Ovary (tissue), 7 donors: ENCODE measurements at regions not wholly inside any gene's neighbourhood (a gene's known extent, or its start where the extent isn't known, plus 50 kb on each side); places are given as distances from the start of the nearest gene placed in this dataset.
"Not testable (repeated sequence)": the region's sequence is repeated elsewhere in the genome, so short reads cannot be mapped to it uniquely, and the experiment has no call there.

Experiments used
- DNase-seq, 5 donors: peaks; one replicate each; pipeline ENCODE4 v3.0.0-alpha.2; 2019 to 2020
- H3K27ac ChIP-seq, 2 donors: fragments of 200-600 bp; one replicate each; pipeline versions ENCODE4 v1.5.1 to v1.8.0; 2019 to 2022
- H3K27me3 ChIP-seq: fragments of 200-600 bp; one replicate; pipeline ENCODE4 v1.8.0; 2022
- H3K36me3 ChIP-seq: fragments of 200-600 bp; sonication (generic); one replicate; pipeline ENCODE4 v1.5.1; 2019
- H3K4me1 ChIP-seq: one replicate; pipeline ENCODE4 v1.8.1; 2013; ENCODE audit warnings: mild to moderate bottlenecking, moderate library complexity; ENCODE audit not compliant: insufficient read depth
- H3K4me3 ChIP-seq: fragments of 200-600 bp; sonication (generic); one replicate; pipeline ENCODE4 v1.5.1; 2017
- H3K9me3 ChIP-seq, 2 donors: fragments of 200-600 bp in 1 of 2; sonication (generic) in 1 of 2; one replicate each; pipeline versions ENCODE4 v1.5.1 to v1.8.1; 2013 to 2019; ENCODE audit warnings: mild to moderate bottlenecking in 1 of 2, moderate library complexity in 1 of 2
- CTCF ChIP-seq, 3 donors: fragments of 450-650 bp in 2 of 3; fragments of 200-600 bp in 1 of 3; IDR thresholded peaks; one replicate each; pipeline versions ENCODE4 v1.5.1 to v1.8.0; 2016 to 2022; ENCODE audit warnings: antibody characterized with exemption in 3 of 3, mild to moderate bottlenecking in 1 of 3
- EP300 ChIP-seq: sonication (generic); formaldehyde crosslinking; IDR thresholded peaks from one replicate; pipeline ENCODE4 v1.6.1; 2017; ENCODE audit warnings: antibody characterized with exemption
- POLR2A ChIP-seq: fragments of 450-650 bp; IDR thresholded peaks from one replicate; pipeline ENCODE4 v1.6.1; 2017; ENCODE audit warnings: antibody characterized with exemption, mild to moderate bottlenecking, moderate library complexity
- WGBS, 3 donors: extraction: QIAGEN DNeasy Blood & Tissue Kit in 1 of 3; methylation state at CpG; one replicate each; pipeline versions ENCODE4 v1.1.5 to v1.1.7; 2013 to 2017; 5-methylcytosine and 5-hydroxymethylcytosine counted together
- intact Hi-C, 4 donors: fragments of 100-400 bp; cut with DNase I; formaldehyde crosslinking; loops; one replicate each; pipeline versions ENCODE4 v1.11.0 to v1.15.1; 2022 to 2023
- donor health status: DM: no; HTN: no; CAD: no; lungs with moderate emphysema.
- donor health status: DM: no; HTN: no; CAD: no.
- donor health status: Bipolar disorder and iron deficiency.
- donor health status: DM: no; HTN: no; CAD: no.
- donor health status: DM: yes; HTN: yes; CAD: no.

- Histone ChIP-seq H3K27me3 (no peaks in the 10 kb centered on the region), H3K4me1 (no peaks in the 10 kb centered on the region), H3K9me3 (no peaks in the 10 kb centered on the region), H3K36me3 (no peaks in the 10 kb centered on the region), H3K4me3 (no peak overlapping the region), H3K27ac (no peak overlapping the region)
- DNase-seq, result no peak
- TF ChIP-seq EP300, result no peak
- no peak for TF ChIP-seq CTCF (IDR thresholded peaks at IDR 0.05)
- TF ChIP-seq POLR2A, result no peak
- intact Hi-C loops, result no loop called here
- 68 to 88% (median 72%) methylated on average over 2 of the region's 2 CpGs for WGBS, 3 donors
Observed at GRCh38 chr20:52426856-52427255, 235.3 kb upstream of the ZFP64 start.

GRCh38 chr20:52425701-52426100 is 234.1 kb upstream of the ZFP64 start:
- H3K4me3 ChIP-seq, result no peak overlapping the region
- no peak overlapping the region for H3K27ac ChIP-seq
- H3K36me3 ChIP-seq, result no peaks in the 10 kb centered on the region
- no peaks in the 10 kb centered on the region for H3K9me3 ChIP-seq
- no peak for DNase-seq
- no peaks in the 10 kb centered on the region for H3K27me3 ChIP-seq
- TF ChIP-seq CTCF (IDR thresholded peaks at IDR 0.05) (no peak), POLR2A (no peak), EP300 (no peak)
- no peaks in the 10 kb centered on the region for H3K4me1 ChIP-seq
- WGBS, 3 donors, result 30 to 42% (median 32%) methylated on average over 5 of the region's 5 CpGs
- intact Hi-C loops, result no loop called here

- no peaks in the 10 kb centered on the region for H3K9me3 ChIP-seq
- H3K27me3 ChIP-seq, result no peaks in the 10 kb centered on the region
- 14 to 20% (median 19%) methylated on average over 9 of the region's 9 CpGs for WGBS, 3 donors
- TF ChIP-seq CTCF (IDR thresholded peaks at IDR 0.05), result no peak
- no peak for TF ChIP-seq POLR2A
- no peak for TF ChIP-seq EP300
- no peak overlapping the region for H3K27ac ChIP-seq
- no peaks in the 10 kb centered on the region for H3K36me3 ChIP-seq
- intact Hi-C loops, result no loop called here
- no peaks in the 10 kb centered on the region for H3K4me1 ChIP-seq
- H3K4me3 ChIP-seq, result no peak overlapping the region
- DNase-seq, result no peak
Observed at GRCh38 chr20:52425253-52425652, 233.7 kb upstream of the ZFP64 start.

- H3K9me3 ChIP-seq, H3K27me3 ChIP-seq, intact Hi-C loops, H3K27ac ChIP-seq, H3K4me1 ChIP-seq, H3K4me3 ChIP-seq, H3K36me3 ChIP-seq, DNase-seq: not testable (repeated sequence)
- WGBS, 3 donors, result 74 to 84% (median 81%) methylated on average over 6 of the region's 6 CpGs
Observed at GRCh38 chr20:52424357-52424942, 232.9 kb upstream of the ZFP64 start.

- H3K9me3 ChIP-seq, DNase-seq, H3K4me3 ChIP-seq, H3K4me1 ChIP-seq, H3K36me3 ChIP-seq, H3K27ac ChIP-seq, H3K27me3 ChIP-seq, intact Hi-C loops: not testable (repeated sequence)
- WGBS, 3 donors, result 66 to 74% (median 69%) methylated on average over 4 of the region's 4 CpGs
Observed at GRCh38 chr20:52423536-52424140, 232.1 kb upstream of the ZFP64 start.
